ENCODE measurements at regions not wholly inside any gene's neighbourhood (a gene's known extent, or its start where the extent isn't known, plus 50 kb on each side); places are given as distances from the start of the nearest gene placed in this dataset.

- CTCF ChIA-PET, result no interaction called here
- Histone ChIP-seq H3K27ac (ENCODE audit: low read depth, low read length, poor library complexity, severe bottlenecking) (no peak overlapping the region), H3K4me3 (ENCODE audit: low read depth, low read length, poor library complexity, severe bottlenecking) (no peak overlapping the region), H3K27me3 (replicated peaks; ENCODE audit: insufficient read depth, low read depth, low read length, poor library complexity) (no peaks in the 10 kb centered on the region), H3K9me3 (ENCODE audit: low read depth, low read length, poor library complexity, severe bottlenecking) (no peaks in the 10 kb centered on the region), H3K4me1 (ENCODE audit: insufficient read depth, low read length, poor library complexity, severe bottlenecking) (no peaks in the 10 kb centered on the region), H3K36me3 (ENCODE audit: insufficient read depth, low read length, poor library complexity, severe bottlenecking) (no peaks in the 10 kb centered on the region)
- BruUV-seq (replicated peaks), result no TSS peak
- no peak for DNase-seq (ENCODE audit: low spot score)
- no peak for TF ChIP-seq CTCF (conservative IDR thresholded peaks at IDR 0.05; ENCODE audit: low read depth, low read length)
- TF ChIP-seq EZH2 (IDR thresholded peaks at IDR 0.05; ENCODE audit: borderline replicate concordance, low read depth, low read length, poor library complexity, severe bottlenecking), result no peak
- POLR2A ChIA-PET (ENCODE audit: low non-redundant PET), result no interaction called here
- intact Hi-C loops (cut with micrococcal nuclease; ENCODE audit: unreplicated experiment), result no loop called here
Measured at GRCh38 chr6:67045076-67045475, 1338.0 kb upstream of the EYS start.

- TF ChIP-seq EZH2 (IDR thresholded peaks at IDR 0.05; ENCODE audit: borderline replicate concordance, low read depth, low read length, poor library complexity, severe bottlenecking) (no peak), CTCF (conservative IDR thresholded peaks at IDR 0.05; ENCODE audit: low read depth, low read length) (no peak)
- no peak overlapping the region for H3K27ac ChIP-seq (ENCODE audit: low read depth, low read length, poor library complexity, severe bottlenecking)
- POLR2A ChIA-PET (ENCODE audit: low non-redundant PET), result no interaction called here
- no peaks in the 10 kb centered on the region for H3K4me1 ChIP-seq (ENCODE audit: insufficient read depth, low read length, poor library complexity, severe bottlenecking)
- DNase-seq (ENCODE audit: low spot score), result no peak
- BruUV-seq (replicated peaks), result no TSS peak
- no peaks in the 10 kb centered on the region for H3K36me3 ChIP-seq (ENCODE audit: insufficient read depth, low read length, poor library complexity, severe bottlenecking)
- H3K27me3 ChIP-seq (replicated peaks; ENCODE audit: insufficient read depth, low read depth, low read length, poor library complexity), result no peaks in the 10 kb centered on the region
- H3K9me3 ChIP-seq (ENCODE audit: low read depth, low read length, poor library complexity, severe bottlenecking), result no peaks in the 10 kb centered on the region
- no peak overlapping the region for H3K4me3 ChIP-seq (ENCODE audit: low read depth, low read length, poor library complexity, severe bottlenecking)
- CTCF ChIA-PET, result no interaction called here
- intact Hi-C loops (cut with micrococcal nuclease; ENCODE audit: unreplicated experiment), result no loop called here
Measured at GRCh38 chr6:67031451-67031850, 1324.4 kb upstream of the EYS start.

DNA sequence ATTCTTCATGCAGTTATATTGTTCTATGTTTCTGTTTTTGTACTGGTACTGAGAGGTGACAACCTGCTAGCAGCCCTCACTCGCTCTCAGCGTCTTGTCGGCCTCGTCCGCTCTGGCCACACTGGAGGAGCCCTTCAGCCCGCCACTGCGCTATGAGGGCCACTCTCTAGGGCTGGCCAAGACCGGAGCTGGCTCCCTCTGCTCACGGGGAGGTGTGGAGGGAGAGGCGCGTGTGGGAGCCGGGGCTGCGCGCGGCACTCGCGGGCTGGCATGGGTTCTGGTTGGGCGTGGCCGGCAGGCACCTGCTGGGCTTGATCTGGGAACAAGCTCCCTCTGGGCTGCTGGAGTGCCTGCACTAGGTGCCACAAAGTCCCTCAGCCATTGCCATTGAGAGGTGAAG, 1323.8 kb upstream of the EYS start:
- intact Hi-C loops (cut with micrococcal nuclease; ENCODE audit: unreplicated experiment), result no loop called here
- Histone ChIP-seq H3K36me3 (ENCODE audit: insufficient read depth, low read length, poor library complexity, severe bottlenecking) (no peaks in the 10 kb centered on the region), H3K4me1 (ENCODE audit: insufficient read depth, low read length, poor library complexity, severe bottlenecking) (no peaks in the 10 kb centered on the region), H3K9me3 (ENCODE audit: low read depth, low read length, poor library complexity, severe bottlenecking) (no peaks in the 10 kb centered on the region), H3K4me3 (ENCODE audit: low read depth, low read length, poor library complexity, severe bottlenecking) (no peak overlapping the region), H3K27ac (ENCODE audit: low read depth, low read length, poor library complexity, severe bottlenecking) (no peak overlapping the region), H3K27me3 (replicated peaks; ENCODE audit: insufficient read depth, low read depth, low read length, poor library complexity) (no peaks in the 10 kb centered on the region)
- POLR2A ChIA-PET (ENCODE audit: low non-redundant PET), result no interaction called here
- TF ChIP-seq CTCF (conservative IDR thresholded peaks at IDR 0.05; ENCODE audit: low read depth, low read length), result no peak
- TF ChIP-seq EZH2 (IDR thresholded peaks at IDR 0.05; ENCODE audit: borderline replicate concordance, low read depth, low read length, poor library complexity, severe bottlenecking), result no peak
- no peak for DNase-seq (ENCODE audit: low spot score)
- CTCF ChIA-PET, result no interaction called here
- no TSS peak for BruUV-seq (replicated peaks)

Measured in A673 (cell line).